Keratinocyte (primary cell): ENCODE measurements at regions not wholly inside any gene's neighbourhood (a gene's known extent, or its start where the extent isn't known, plus 50 kb on each side); places are given as distances from the start of the nearest gene placed in this dataset.

Experiments
- DNase-seq: peaks from one replicate; pipeline ENCODE4 v3.0.0-alpha.2; 2011; ENCODE audit warnings: low read depth, missing footprints, low spot score
- FAIRE-seq: peaks from 2 replicates; lab custom pipeline; 2011; peaks lifted over from hg19 to GRCh38; lab: Jason Lieb, UNC
- H2AFZ ChIP-seq: 2 replicates; pipeline ENCODE4 v1.6.0; 2012; ENCODE audit warnings: low read length, control low read depth, inconsistent platforms; ENCODE audit not compliant: control insufficient read depth
- H3K27ac ChIP-seq: 2 replicates; pipeline ENCODE4 v1.5.1; 2011; ENCODE audit warnings: low read length; ENCODE audit not compliant: control insufficient read depth, insufficient read depth
- H3K27me3 ChIP-seq: 3 replicates; pipeline ENCODE4 v1.6.0; 2011; ENCODE audit warnings: low read length; ENCODE audit not compliant: control insufficient read depth, insufficient read depth; ENCODE audit errors: extremely low read depth
- H3K36me3 ChIP-seq, 2 experiments: 2 replicates in 1 of 2; 3 replicates in 1 of 2; pipeline ENCODE4 v1.5.1; 2011; ENCODE audit warnings: low read length in 2 of 2, mild to moderate bottlenecking in 1 of 2; ENCODE audit not compliant: control insufficient read depth in 2 of 2, insufficient read depth in 2 of 2; ENCODE audit errors: extremely low read depth in 1 of 2
- H3K4me1 ChIP-seq: 3 replicates; pipeline ENCODE4 v1.5.1; 2011; ENCODE audit warnings: low read length; ENCODE audit not compliant: control insufficient read depth, insufficient read depth; ENCODE audit errors: extremely low read depth
- H3K4me2 ChIP-seq: 3 replicates; pipeline ENCODE4 v1.6.0; 2011; ENCODE audit warnings: low read depth, low read length; ENCODE audit not compliant: control insufficient read depth, insufficient read depth; ENCODE audit errors: extremely low read depth
- H3K4me3 ChIP-seq, 3 experiments: fragments of 200-600 bp in 1 of 3; sonication (generic) in 1 of 3; 2 replicates in 2 of 3; 3 replicates in 1 of 3; pipeline ENCODE4 v1.5.1; 2011 to 2016; ENCODE audit warnings: low read length in 3 of 3, mild to moderate bottlenecking in 3 of 3, control low read depth in 2 of 3, inconsistent platforms in 1 of 3, low read depth in 1 of 3, mixed read lengths in 1 of 3, mixed run types in 1 of 3, moderate library complexity in 1 of 3; ENCODE audit not compliant: control insufficient read depth in 2 of 3, insufficient read depth in 2 of 3; ENCODE audit errors: extremely low read depth in 1 of 3
- H3K79me2 ChIP-seq: 2 replicates; pipeline ENCODE4 v1.6.0; 2012; ENCODE audit warnings: low read length; ENCODE audit not compliant: control insufficient read depth, insufficient read depth
- H3K9ac ChIP-seq: 3 replicates; pipeline ENCODE4 v1.6.0; 2011; ENCODE audit warnings: low read length; ENCODE audit not compliant: control insufficient read depth, insufficient read depth; ENCODE audit errors: extremely low read depth
- H3K9me1 ChIP-seq: 3 replicates; pipeline ENCODE4 v1.6.0; 2011; ENCODE audit warnings: low read length; ENCODE audit not compliant: control insufficient read depth, insufficient read depth; ENCODE audit errors: extremely low read depth
- H3K9me3 ChIP-seq: 2 replicates; pipeline ENCODE4 v1.5.1; 2012; ENCODE audit warnings: low read depth, low read length; ENCODE audit not compliant: control insufficient read depth
- H4K20me1 ChIP-seq: 3 replicates; pipeline ENCODE4 v1.6.0; 2011; ENCODE audit warnings: low read length; ENCODE audit not compliant: control insufficient read depth, insufficient read depth; ENCODE audit errors: extremely low read depth
- CTCF ChIP-seq, 3 experiments: IDR thresholded peaks in 1 of 3; conservative IDR thresholded peaks in 1 of 3; optimal IDR thresholded peaks in 1 of 3; 2 replicates in 2 of 3; 3 replicates in 1 of 3; pipeline versions ENCODE3 to v1.5.1; 2011; ENCODE audit warnings: low read length in 3 of 3, mild to moderate bottlenecking in 3 of 3, moderate library complexity in 2 of 3, control low read depth in 1 of 3, inconsistent platforms in 1 of 3; ENCODE audit not compliant: insufficient read depth in 2 of 3; ENCODE audit errors: extremely low read depth in 1 of 3
- EZH2 ChIP-seq: IDR thresholded peaks from one replicate; pipeline ENCODE4 v1.6.1; 2012; ENCODE audit warnings: inconsistent platforms, mild to moderate bottlenecking, low read length, moderate library complexity
- dilution Hi-C: fragments of 300-500 bp; cut with MboI; formaldehyde crosslinking; loops from one replicate; pipeline ENCODE4 v1.7.0; 2020; ENCODE audit warnings: low sequenced_read_pairs; ENCODE audit not compliant: extremely low pct_ligation_motif_present

- Histone ChIP-seq H2AFZ (no peak overlapping the region), H3K9ac (no peak overlapping the region), H4K20me1 (no peaks in the 10 kb centered on the region), H3K4me2 (no peak overlapping the region), H3K27me3 (no peaks in the 10 kb centered on the region), H3K36me3 (no peaks in the 10 kb centered on the region), H3K9me1 (no peaks in the 10 kb centered on the region), H3K4me1 (no peaks in the 10 kb centered on the region), H3K27ac (no peak overlapping the region), H3K9me3 (no peaks in the 10 kb centered on the region), H3K79me2 (no peaks in the 10 kb centered on the region), H3K4me3 (no peak overlapping the region)
- TF ChIP-seq CTCF (optimal IDR thresholded peaks at IDR 0.05 in 1 of 3, IDR thresholded peaks at IDR 0.05 in 1 of 3, conservative IDR thresholded peaks at IDR 0.05 in 1 of 3; ENCODE audit: extremely low read depth in 1 of 3, insufficient read depth in 2 of 3, low read length in 3 of 3) (no peak), EZH2 (no peak)
- dilution Hi-C loops = no loop called here
- no peak for DNase-seq
- no peak for FAIRE-seq
Measured at GRCh38 chr7:30232391-30232790, 52.0 kb upstream of the ZNRF2 start.
